ENCODE measurements at regions not wholly inside any gene's neighbourhood (a gene's known extent, or its start where the extent isn't known, plus 50 kb on each side); places are given as distances from the start of the nearest gene placed in this dataset.

DNA sequence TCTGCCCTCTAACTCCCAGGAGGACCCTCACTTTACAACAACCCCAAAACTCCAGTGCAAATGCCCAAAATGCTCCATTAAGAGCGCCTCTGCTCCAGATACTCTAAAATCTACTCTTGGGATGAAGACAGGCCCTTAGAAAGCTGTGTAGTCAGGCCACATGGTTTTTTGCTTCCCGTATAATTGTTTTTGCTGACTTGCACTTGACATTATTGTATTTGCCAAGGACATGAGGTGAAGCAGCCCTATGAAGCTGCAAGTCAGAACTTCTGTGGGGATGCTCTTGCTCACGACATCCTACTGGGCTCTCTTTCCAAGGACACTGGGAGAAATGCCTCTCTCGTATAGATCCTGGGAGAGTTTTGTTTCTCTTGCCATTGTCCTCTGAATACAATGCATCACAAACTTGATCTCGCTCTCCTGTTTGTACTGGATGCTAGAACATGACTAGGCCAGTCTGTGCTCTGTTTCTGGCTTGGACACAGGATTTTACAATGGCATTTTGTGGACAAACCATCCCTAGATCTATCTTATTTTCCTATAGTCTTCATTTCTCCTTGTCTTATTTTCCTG is 177.2 kb upstream of the DTNBP1 start:
- H3K9me3 ChIP-seq (ENCODE audit: control insufficient read depth in 2 of 3, insufficient read depth in 1 of 3, low read length in 3 of 3), result no peaks in the 10 kb centered on the region
- H3K4me3 ChIP-seq (ENCODE audit: low read length in 3 of 3), result no peak overlapping the region
- no peak overlapping the region for H3K9ac ChIP-seq (ENCODE audit: low read length in 3 of 3)
- H3K27me3 ChIP-seq (ENCODE audit: control insufficient read depth, insufficient read depth, low read length), result no peaks in the 10 kb centered on the region
- FAIRE-seq (no peak), DNase-seq (no peak)
- no peak overlapping the region for H3K27ac ChIP-seq (ENCODE audit: low read depth in 2 of 2, low read length in 2 of 2)
- no peaks in the 10 kb centered on the region for H3K36me3 ChIP-seq (ENCODE audit: control insufficient read depth in 2 of 3, insufficient read depth in 3 of 3, low read length in 3 of 3)
- H3K4me1 ChIP-seq (ENCODE audit: control insufficient read depth in 2 of 3, insufficient read depth in 2 of 3, low read depth in 1 of 3, low read length in 3 of 3), result no peaks in the 10 kb centered on the region
- TF ChIP-seq CTCF (IDR thresholded peaks at IDR 0.05; ENCODE audit: borderline replicate concordance, extremely low read depth, insufficient read depth), result no peak
- intact Hi-C loops (cut with DNase I), result no loop called here

DNA sequence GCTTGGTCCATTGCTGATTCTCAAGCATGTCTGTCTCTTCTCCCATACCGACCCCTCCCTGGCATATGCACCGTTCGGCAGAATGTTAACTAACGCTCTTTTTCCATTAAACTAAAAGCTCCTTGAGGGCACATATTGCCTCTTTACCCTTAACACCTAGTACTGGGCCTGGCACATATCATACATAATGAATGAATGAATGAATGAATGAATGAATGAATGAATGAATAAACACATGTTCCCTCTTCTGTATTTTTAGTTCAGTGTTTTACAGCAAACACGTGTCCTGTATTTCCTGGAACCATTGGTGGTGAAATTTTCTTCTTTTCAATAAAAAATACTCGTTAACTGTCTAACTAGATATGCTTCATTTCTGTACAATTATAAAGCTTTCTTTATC is 174.4 kb upstream of the DTNBP1 start:
- no peak for TF ChIP-seq CTCF (IDR thresholded peaks at IDR 0.05; ENCODE audit: borderline replicate concordance, extremely low read depth, insufficient read depth)
- Histone ChIP-seq H3K27me3 (ENCODE audit: control insufficient read depth, insufficient read depth, low read length) (no peaks in the 10 kb centered on the region), H3K4me3 (ENCODE audit: low read length in 3 of 3) (no peak overlapping the region), H3K9ac (ENCODE audit: low read length in 3 of 3) (no peak overlapping the region), H3K27ac (ENCODE audit: low read depth in 2 of 2, low read length in 2 of 2) (no peak overlapping the region), H3K36me3 (ENCODE audit: control insufficient read depth in 2 of 3, insufficient read depth in 3 of 3, low read length in 3 of 3) (no peaks in the 10 kb centered on the region), H3K4me1 (ENCODE audit: control insufficient read depth in 2 of 3, insufficient read depth in 2 of 3, low read depth in 1 of 3, low read length in 3 of 3) (no peaks in the 10 kb centered on the region), H3K9me3 (ENCODE audit: control insufficient read depth in 2 of 3, insufficient read depth in 1 of 3, low read length in 3 of 3) (no peaks in the 10 kb centered on the region)
- DNase-seq (no peak), FAIRE-seq (no peak)
- intact Hi-C loops (cut with DNase I), result no loop called here

DNA sequence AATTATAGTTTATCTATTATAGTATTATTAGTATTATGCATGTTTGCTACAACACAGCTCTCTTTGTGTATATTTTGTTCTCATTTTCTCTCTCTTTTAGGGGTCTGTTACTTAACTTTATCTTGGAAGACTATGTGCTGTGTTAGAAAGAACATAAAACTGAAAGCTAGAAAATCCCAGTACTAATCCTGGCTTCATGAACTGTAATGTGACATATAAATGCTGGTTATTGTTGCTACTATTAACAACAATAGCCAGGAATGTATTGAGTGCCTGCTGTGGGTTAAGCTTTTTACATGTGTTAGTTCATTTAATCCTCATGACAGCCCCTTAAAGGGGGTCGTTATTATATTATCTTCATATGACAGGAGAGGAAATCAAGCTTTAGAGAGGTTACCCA is 170.0 kb upstream of the DTNBP1 start:
- Histone ChIP-seq H3K27me3 (ENCODE audit: control insufficient read depth, insufficient read depth, low read length) (no peaks in the 10 kb centered on the region), H3K4me3 (ENCODE audit: low read length in 3 of 3) (no peak overlapping the region), H3K9me3 (ENCODE audit: control insufficient read depth in 2 of 3, insufficient read depth in 1 of 3, low read length in 3 of 3) (no peaks in the 10 kb centered on the region), H3K27ac (ENCODE audit: low read depth in 2 of 2, low read length in 2 of 2) (no peak overlapping the region), H3K9ac (ENCODE audit: low read length in 3 of 3) (no peak overlapping the region), H3K36me3 (ENCODE audit: control insufficient read depth in 2 of 3, insufficient read depth in 3 of 3, low read length in 3 of 3) (no peaks in the 10 kb centered on the region), H3K4me1 (ENCODE audit: control insufficient read depth in 2 of 3, insufficient read depth in 2 of 3, low read depth in 1 of 3, low read length in 3 of 3) (no peaks in the 10 kb centered on the region)
- no peak for DNase-seq
- FAIRE-seq, result no peak
- TF ChIP-seq CTCF (IDR thresholded peaks at IDR 0.05; ENCODE audit: borderline replicate concordance, extremely low read depth, insufficient read depth), result no peak
- intact Hi-C loops (cut with DNase I), result no loop called here

DNA sequence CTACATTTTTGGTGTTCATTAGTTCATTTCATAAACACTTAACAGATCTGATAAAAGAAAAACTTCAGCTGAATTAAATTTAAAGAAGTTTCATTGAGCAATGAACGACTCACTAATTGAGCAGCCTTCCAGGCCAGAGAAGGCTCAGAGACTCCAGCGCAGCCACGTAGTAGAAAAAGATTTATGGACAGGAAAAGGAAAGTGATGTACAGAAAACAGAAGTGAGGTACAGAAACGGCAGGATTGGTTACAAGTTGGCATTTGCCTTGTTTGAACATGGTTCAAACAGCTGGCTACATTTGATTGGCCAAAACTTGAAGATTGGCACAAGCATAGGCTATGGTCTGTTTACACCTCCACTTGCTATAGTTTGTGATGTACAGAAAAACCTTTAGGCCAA is 166.3 kb upstream of the DTNBP1 start:
- Histone ChIP-seq H3K27me3 (ENCODE audit: control insufficient read depth, insufficient read depth, low read length) (no peaks in the 10 kb centered on the region), H3K27ac (ENCODE audit: low read depth in 2 of 2, low read length in 2 of 2) (no peak overlapping the region), H3K9me3 (ENCODE audit: control insufficient read depth in 2 of 3, insufficient read depth in 1 of 3, low read length in 3 of 3) (no peaks in the 10 kb centered on the region), H3K4me3 (ENCODE audit: low read length in 3 of 3) (no peak overlapping the region), H3K9ac (ENCODE audit: low read length in 3 of 3) (no peak overlapping the region), H3K36me3 (ENCODE audit: control insufficient read depth in 2 of 3, insufficient read depth in 3 of 3, low read length in 3 of 3) (no peaks in the 10 kb centered on the region), H3K4me1 (ENCODE audit: control insufficient read depth in 2 of 3, insufficient read depth in 2 of 3, low read depth in 1 of 3, low read length in 3 of 3) (no peaks in the 10 kb centered on the region)
- intact Hi-C loops (cut with DNase I), result no loop called here
- TF ChIP-seq CTCF (IDR thresholded peaks at IDR 0.05; ENCODE audit: borderline replicate concordance, extremely low read depth, insufficient read depth), result no peak
- DNase-seq, result no peak
- FAIRE-seq, result no peak

Measured in kidney (tissue), 13 donors.